Astrocyte (in vitro differentiated cells and primary cell): ENCODE measurements at regions not wholly inside any gene's neighbourhood (a gene's known extent, or its start where the extent isn't known, plus 50 kb on each side); places are given as distances from the start of the nearest gene placed in this dataset.
"Not testable (repeated sequence)": the region's sequence is repeated elsewhere in the genome, so short reads cannot be mapped to it uniquely, and the experiment has no call there.

Experiments
- CTCF ChIP-seq: IDR thresholded peaks from 2 replicates; pipeline ENCODE4 v1.5.1; 2011; ENCODE audit warnings: low read depth, mild to moderate bottlenecking, inconsistent platforms, low read length, moderate library complexity; ENCODE audit not compliant: insufficient read depth
- EZH2 ChIP-seq: IDR thresholded peaks from 2 replicates; pipeline ENCODE4 v1.6.1; 2012; ENCODE audit warnings: mild to moderate bottlenecking, low read length, inconsistent platforms; ENCODE audit not compliant: insufficient read depth

GRCh38 chr1:850318-850717 lies 73.4 kb upstream of the SAMD11 start:
- peak; percentile 14 for TF ChIP-seq CTCF
- not testable (repeated sequence) for TF ChIP-seq EZH2
